IMR-90 (cell line): ENCODE measurements at regions not wholly inside any gene's neighbourhood (a gene's known extent, or its start where the extent isn't known, plus 50 kb on each side); places are given as distances from the start of the nearest gene placed in this dataset.

Source experiments
- ATAC-seq: fragments of 200-7000 bp; cut with Tn5 transposase; 2 replicates; pipeline ENCODE4 v1.9.1; 2020; ENCODE audit warnings: low read depth, mild to moderate bottlenecking, moderate library complexity
- BruUV-seq: library from RNA; stranded (reverse); fragments of 400-500 nt; replicated peaks from 2 replicates; lab custom pipeline; 2021; lab: Mats Ljungman, UMichigan
- CTCF ChIA-PET: fragments of 300-600 bp; formaldehyde crosslinking; extraction: SDS; loops from one replicate; lab custom pipeline; 2021; ENCODE audit warnings: antibody characterized with exemption; lab: Yijun Ruan, JAX
- POLR2A ChIA-PET: fragments of 300-600 bp; sonication (Branson Sonifier 250); formaldehyde crosslinking; loops from one replicate; lab custom pipeline; 2022; ENCODE audit warnings: antibody characterized with exemption; ENCODE audit not compliant: unreplicated experiment; lab: Charles Lee
- DNase-seq: peaks from one replicate; pipeline ENCODE4 v3.0.0; 2013
- H2AFZ ChIP-seq: replicated peaks from 2 replicates; pipeline ENCODE3; 2013; ENCODE audit warnings: low read length, mild to moderate bottlenecking; ENCODE audit not compliant: poor library complexity
- H2AK5ac ChIP-seq: 2 replicates; pipeline ENCODE4 v1.6.1; 2013; ENCODE audit warnings: low read depth, low read length, inconsistent platforms
- H2AK9ac ChIP-seq: replicated peaks from 2 replicates; pipeline ENCODE3; 2013; ENCODE audit warnings: mild to moderate bottlenecking, low read depth, low read length, moderate library complexity; ENCODE audit not compliant: poor library complexity
- H2BK120ac ChIP-seq: 2 replicates; pipeline ENCODE4 v1.6.1; 2013; ENCODE audit warnings: low read depth, low read length, inconsistent platforms
- H2BK15ac ChIP-seq: 3 replicates; pipeline ENCODE4 v1.6.1; 2013; ENCODE audit warnings: low read depth, low read length, inconsistent platforms
- H2BK20ac ChIP-seq: 2 replicates; pipeline ENCODE4 v1.6.1; 2013; ENCODE audit warnings: low read depth, mild to moderate bottlenecking, inconsistent platforms, low read length, moderate library complexity
- H2BK5ac ChIP-seq: 2 replicates; pipeline ENCODE4 v1.6.1; 2013; ENCODE audit warnings: mild to moderate bottlenecking, low read depth, low read length, inconsistent platforms; ENCODE audit not compliant: poor library complexity, severe bottlenecking
- H3K14ac ChIP-seq: replicated peaks from 2 replicates; pipeline ENCODE4 v1.6.1; 2013; ENCODE audit warnings: low read depth, low read length, inconsistent platforms
- H3K18ac ChIP-seq: 2 replicates; pipeline ENCODE4 v1.6.1; 2013; ENCODE audit warnings: low read depth, low read length, control low read depth
- H3K23ac ChIP-seq: 2 replicates; pipeline ENCODE4 v1.6.1; 2013; ENCODE audit warnings: low read depth, low read length, inconsistent platforms
- H3K27ac ChIP-seq: 2 replicates; pipeline ENCODE4 v1.5.1; 2013; ENCODE audit warnings: mild to moderate bottlenecking, control low read depth, low read length; ENCODE audit not compliant: insufficient read depth
- H3K27me3 ChIP-seq: 2 replicates; pipeline ENCODE4 v1.6.1; 2013; ENCODE audit warnings: low read length; ENCODE audit not compliant: control insufficient read depth, insufficient read depth
- H3K36me3 ChIP-seq: 2 replicates; pipeline ENCODE4 v1.6.1; 2013; ENCODE audit warnings: low read length, mixed read lengths; ENCODE audit not compliant: control insufficient read depth, insufficient read depth
- H3K4ac ChIP-seq: 2 replicates; pipeline ENCODE4 v1.6.1; 2013; ENCODE audit warnings: low read depth, low read length, inconsistent platforms
- H3K4me1 ChIP-seq: 2 replicates; pipeline ENCODE4 v1.6.1; 2013; ENCODE audit warnings: low read length, mixed read lengths; ENCODE audit not compliant: control insufficient read depth, insufficient read depth
- H3K4me2 ChIP-seq: 2 replicates; pipeline ENCODE4 v1.6.1; 2013; ENCODE audit warnings: low read depth, mild to moderate bottlenecking, control low read depth, low read length, moderate library complexity
- H3K4me3 ChIP-seq: 2 replicates; pipeline ENCODE4 v1.5.1; 2013; ENCODE audit warnings: low read depth, mild to moderate bottlenecking, control low read depth, low read length, moderate library complexity; ENCODE audit not compliant: insufficient read depth
- H3K56ac ChIP-seq: 2 replicates; pipeline ENCODE4 v1.6.1; 2013; ENCODE audit warnings: low read length, inconsistent platforms; ENCODE audit not compliant: insufficient read depth; ENCODE audit errors: extremely low read depth
- H3K79me1 ChIP-seq, 2 experiments: 2 replicates each; pipeline ENCODE4 v1.6.1; 2013; ENCODE audit warnings: low read length in 2 of 2, inconsistent platforms in 1 of 2, low read depth in 1 of 2
- H3K9ac ChIP-seq: 2 replicates; pipeline ENCODE4 v1.6.1; 2013; ENCODE audit warnings: low read depth, low read length, control low read depth
- H3K9me1 ChIP-seq: 2 replicates; pipeline ENCODE4 v1.6.1; 2013; ENCODE audit warnings: low read length, inconsistent platforms; ENCODE audit not compliant: insufficient read depth
- H3K9me3 ChIP-seq: 2 replicates; pipeline ENCODE4 v1.6.1; 2013; ENCODE audit warnings: low read length; ENCODE audit not compliant: control insufficient read depth, insufficient read depth
- H4K20me1 ChIP-seq: 2 replicates; pipeline ENCODE4 v1.6.1; 2013; ENCODE audit warnings: low read length, inconsistent platforms; ENCODE audit not compliant: insufficient read depth
- H4K5ac ChIP-seq: 2 replicates; pipeline ENCODE4 v1.6.1; 2013; ENCODE audit warnings: mild to moderate bottlenecking, low read depth, low read length, control low read depth
- H4K8ac ChIP-seq, 2 experiments: 2 replicates each; pipeline ENCODE4 v1.6.1; 2013; ENCODE audit warnings: low read depth in 2 of 2, low read length in 2 of 2, control low read depth in 1 of 2, inconsistent platforms in 1 of 2
- H4K91ac ChIP-seq: 2 replicates; pipeline ENCODE4 v1.6.1; 2013; ENCODE audit warnings: low read depth, low read length, inconsistent platforms; ENCODE audit not compliant: insufficient read depth
- CEBPB ChIP-seq: IDR thresholded peaks from 2 replicates; pipeline ENCODE4 v1.6.1; 2012; ENCODE audit warnings: low read depth, low read length, improper control_type of control experiment
- CHD1 ChIP-seq: IDR thresholded peaks from 2 replicates; pipeline ENCODE4 v1.6.1; 2012; ENCODE audit warnings: low read depth, low read length, improper control_type of control experiment
- FOS ChIP-seq: fragments of 150-350 bp; IDR thresholded peaks from 2 replicates; pipeline ENCODE4 v1.6.1; 2016; ENCODE audit warnings: low read depth, low read length
- MAFK ChIP-seq: IDR thresholded peaks from 2 replicates; pipeline ENCODE4 v1.6.1; 2012; ENCODE audit warnings: low read depth, low read length, improper control_type of control experiment
- MAZ ChIP-seq: IDR thresholded peaks from 2 replicates; pipeline ENCODE4 v1.6.1; 2012; ENCODE audit warnings: low read depth, mild to moderate bottlenecking, low read length, improper control_type of control experiment, moderate library complexity, borderline replicate concordance
- MXI1 ChIP-seq: IDR thresholded peaks from 2 replicates; pipeline ENCODE4 v1.6.1; 2012; ENCODE audit warnings: low read depth, mild to moderate bottlenecking, low read length, moderate library complexity, borderline replicate concordance
- NFE2L2 ChIP-seq: fragments of 150-350 bp; IDR thresholded peaks from 2 replicates; pipeline ENCODE4 v1.6.1; 2016; ENCODE audit warnings: low read depth, mild to moderate bottlenecking, low read length
- POLR2A ChIP-seq: IDR thresholded peaks from 2 replicates; pipeline ENCODE4 v1.6.1; 2012; ENCODE audit warnings: mild to moderate bottlenecking, low read depth, low read length
- RAD21 ChIP-seq: IDR thresholded peaks from 2 replicates; pipeline ENCODE4 v1.6.1; 2012; ENCODE audit warnings: low read length, improper control_type of control experiment
- RCOR1 ChIP-seq: IDR thresholded peaks from 2 replicates; pipeline ENCODE4 v1.6.1; 2012; ENCODE audit warnings: mild to moderate bottlenecking, low read length, improper control_type of control experiment; ENCODE audit not compliant: insufficient replicate concordance
- SMC3 ChIP-seq: fragments of 150-350 bp; IDR thresholded peaks from 2 replicates; pipeline ENCODE4 v1.6.1; 2016; ENCODE audit warnings: low read depth, mild to moderate bottlenecking, antibody characterized with exemption, low read length, moderate library complexity
- WGBS, 2 experiments: methylation state at CpG; one replicate each; pipeline versions ENCODE4 v1.1.5 to v1.1.7; 2013; ENCODE audit warnings: missing lambda C conversion rate in 2 of 2; ENCODE audit not compliant: insufficient read length in 1 of 2; ENCODE audit errors: extremely low coverage in 2 of 2; 5-methylcytosine and 5-hydroxymethylcytosine counted together
- dilution Hi-C: fragments of 300-500 bp; cut with HindIII; formaldehyde crosslinking; loops from one replicate; pipeline ENCODE4 v1.14.3; 2018; ENCODE audit warnings: low sequenced_read_pairs; ENCODE audit not compliant: unreplicated experiment
- in situ Hi-C: fragments of 300-500 bp; cut with MboI; formaldehyde crosslinking; loops from 3 replicates; pipeline ENCODE4 v1.14.3; 2019; ENCODE audit warnings: low sequenced_read_pairs, inconsistent platforms, mixed read lengths
- intact Hi-C: fragments of 100-400 bp; cut with micrococcal nuclease; formaldehyde crosslinking; loops from 2 replicates; pipeline ENCODE4 v1.10.0; 2022
- TF ChIP-seq, protein P1 (sequence below): fragments of 150-350 bp; IDR thresholded peaks from 2 replicates; pipeline ENCODE4 v1.6.1; 2017; ENCODE audit warnings: mild to moderate bottlenecking, antibody characterized with exemption, low read length, low read depth
- TF ChIP-seq, protein P2 (sequence below): fragments of 150-350 bp; IDR thresholded peaks from 2 replicates; pipeline ENCODE4 v1.6.1; 2016; ENCODE audit warnings: low read depth, mild to moderate bottlenecking, low read length, moderate library complexity, borderline replicate concordance
- TF ChIP-seq, protein P3 (sequence below): conservative IDR thresholded peaks from 2 replicates; pipeline ENCODE4 v1.5.1; 2012; ENCODE audit warnings: mild to moderate bottlenecking, low read depth, low read length, improper control_type of control experiment

DNA sequence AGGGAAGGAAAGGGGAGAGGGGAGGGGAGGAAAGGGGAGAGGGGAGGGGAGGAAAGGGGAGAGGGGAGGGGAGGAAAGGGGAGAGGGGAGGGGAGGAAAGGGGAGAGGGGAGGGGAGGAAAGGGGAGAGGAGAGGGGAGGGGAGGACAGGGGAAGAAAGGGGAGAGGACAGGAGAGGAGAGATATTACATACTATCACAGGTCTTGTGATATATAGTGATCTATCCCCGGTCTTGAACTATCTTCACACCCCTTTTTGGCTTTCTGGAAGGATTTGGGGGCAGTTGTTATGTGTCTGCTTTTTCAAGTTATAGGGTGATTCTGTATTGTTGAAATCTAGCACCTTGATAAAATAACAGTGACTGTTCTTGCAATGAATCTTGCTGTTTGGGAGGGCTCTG lies 92.1 kb upstream of the ID2 start:
- no peak overlapping the region for H3K27ac ChIP-seq
- no peak overlapping the region for H3K18ac ChIP-seq
- H3K9me3 ChIP-seq: no peaks in the 10 kb centered on the region
- no peak overlapping the region for H2AK5ac ChIP-seq
- no peak overlapping the region for H2AFZ ChIP-seq
- no peak overlapping the region for H2BK20ac ChIP-seq
- ATAC-seq (no peak), DNase-seq (no peak)
- H3K56ac ChIP-seq: no peak overlapping the region
- TF ChIP-seq, protein P1, sequence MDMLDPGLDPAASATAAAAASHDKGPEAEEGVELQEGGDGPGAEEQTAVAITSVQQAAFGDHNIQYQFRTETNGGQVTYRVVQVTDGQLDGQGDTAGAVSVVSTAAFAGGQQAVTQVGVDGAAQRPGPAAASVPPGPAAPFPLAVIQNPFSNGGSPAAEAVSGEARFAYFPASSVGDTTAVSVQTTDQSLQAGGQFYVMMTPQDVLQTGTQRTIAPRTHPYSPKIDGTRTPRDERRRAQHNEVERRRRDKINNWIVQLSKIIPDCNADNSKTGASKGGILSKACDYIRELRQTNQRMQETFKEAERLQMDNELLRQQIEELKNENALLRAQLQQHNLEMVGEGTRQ: no peak
- TF ChIP-seq MAFK (no peak), POLR2A (no peak), CEBPB (no peak), RAD21 (no peak), MAZ (no peak), SMC3 (no peak), MXI1 (no peak), NFE2L2 (no peak), FOS (no peak), CHD1 (no peak), RCOR1 (no peak)
- TF ChIP-seq, protein P2, sequence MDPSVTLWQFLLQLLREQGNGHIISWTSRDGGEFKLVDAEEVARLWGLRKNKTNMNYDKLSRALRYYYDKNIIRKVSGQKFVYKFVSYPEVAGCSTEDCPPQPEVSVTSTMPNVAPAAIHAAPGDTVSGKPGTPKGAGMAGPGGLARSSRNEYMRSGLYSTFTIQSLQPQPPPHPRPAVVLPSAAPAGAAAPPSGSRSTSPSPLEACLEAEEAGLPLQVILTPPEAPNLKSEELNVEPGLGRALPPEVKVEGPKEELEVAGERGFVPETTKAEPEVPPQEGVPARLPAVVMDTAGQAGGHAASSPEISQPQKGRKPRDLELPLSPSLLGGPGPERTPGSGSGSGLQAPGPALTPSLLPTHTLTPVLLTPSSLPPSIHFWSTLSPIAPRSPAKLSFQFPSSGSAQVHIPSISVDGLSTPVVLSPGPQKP: no peak
- TF ChIP-seq, protein P3, sequence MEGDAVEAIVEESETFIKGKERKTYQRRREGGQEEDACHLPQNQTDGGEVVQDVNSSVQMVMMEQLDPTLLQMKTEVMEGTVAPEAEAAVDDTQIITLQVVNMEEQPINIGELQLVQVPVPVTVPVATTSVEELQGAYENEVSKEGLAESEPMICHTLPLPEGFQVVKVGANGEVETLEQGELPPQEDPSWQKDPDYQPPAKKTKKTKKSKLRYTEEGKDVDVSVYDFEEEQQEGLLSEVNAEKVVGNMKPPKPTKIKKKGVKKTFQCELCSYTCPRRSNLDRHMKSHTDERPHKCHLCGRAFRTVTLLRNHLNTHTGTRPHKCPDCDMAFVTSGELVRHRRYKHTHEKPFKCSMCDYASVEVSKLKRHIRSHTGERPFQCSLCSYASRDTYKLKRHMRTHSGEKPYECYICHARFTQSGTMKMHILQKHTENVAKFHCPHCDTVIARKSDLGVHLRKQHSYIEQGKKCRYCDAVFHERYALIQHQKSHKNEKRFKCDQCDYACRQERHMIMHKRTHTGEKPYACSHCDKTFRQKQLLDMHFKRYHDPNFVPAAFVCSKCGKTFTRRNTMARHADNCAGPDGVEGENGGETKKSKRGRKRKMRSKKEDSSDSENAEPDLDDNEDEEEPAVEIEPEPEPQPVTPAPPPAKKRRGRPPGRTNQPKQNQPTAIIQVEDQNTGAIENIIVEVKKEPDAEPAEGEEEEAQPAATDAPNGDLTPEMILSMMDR: no peak
- H3K4ac ChIP-seq: no peak overlapping the region
- WGBS, 2 experiments: no CpG with 5 or more reads among the region's 1 CpG
- H3K79me1 ChIP-seq: no peaks in the 10 kb centered on the region
- intact Hi-C loops: no loop called here
- BruUV-seq: no TSS peak
- H2BK120ac ChIP-seq: no peak overlapping the region
- no peak overlapping the region for H2BK5ac ChIP-seq
- no peaks in the 10 kb centered on the region for H3K4me1 ChIP-seq
- CTCF ChIA-PET: no interaction called here
- no peak overlapping the region for H3K23ac ChIP-seq
- no peak overlapping the region for H4K5ac ChIP-seq
- no peaks in the 10 kb centered on the region for H4K20me1 ChIP-seq
- no peak overlapping the region for H3K14ac ChIP-seq
- H2BK15ac ChIP-seq: no peak overlapping the region
- no peak overlapping the region for H3K4me2 ChIP-seq
- H3K9me1 ChIP-seq: 0 out of 2 replicates have a peak, but pooled peaks cover 2% of the 10 kb centered on the region
- H3K9ac ChIP-seq: no peak overlapping the region
- H2AK9ac ChIP-seq: no peak overlapping the region
- H3K36me3 ChIP-seq: no peaks in the 10 kb centered on the region
- no peak overlapping the region for H3K4me3 ChIP-seq
- POLR2A ChIA-PET: no interaction called here
- dilution Hi-C loops: no loop called here
- no peak overlapping the region for H4K91ac ChIP-seq
- in situ Hi-C loops: no loop called here
- H3K27me3 ChIP-seq: peaks cover 4% of the 10 kb centered on the region; the same call in 1 of the 2 replicates
- no peak overlapping the region for H4K8ac ChIP-seq
